ENCODE measurements at regions not wholly inside any gene's neighbourhood (a gene's known extent, or its start where the extent isn't known, plus 50 kb on each side); places are given as distances from the start of the nearest gene placed in this dataset.
A peak's percentile ranks its signal among the peaks of the same experiment; 100 is the strongest.

- intact Hi-C loops (cut with DNase I): no loop called here
- no peak overlapping the region for H3K27ac ChIP-seq (ENCODE audit: low read depth in 2 of 2, low read length in 2 of 2)
- no peaks in the 10 kb centered on the region for H3K9me3 ChIP-seq (ENCODE audit: control insufficient read depth in 2 of 3, insufficient read depth in 1 of 3, low read length in 3 of 3)
- H3K27me3 ChIP-seq (ENCODE audit: control insufficient read depth, insufficient read depth, low read length): no peaks in the 10 kb centered on the region
- no peaks in the 10 kb centered on the region for H3K4me1 ChIP-seq (ENCODE audit: control insufficient read depth in 2 of 3, insufficient read depth in 2 of 3, low read depth in 1 of 3, low read length in 3 of 3)
- no peak overlapping the region for H3K9ac ChIP-seq (ENCODE audit: low read length in 3 of 3)
- H3K36me3 ChIP-seq (ENCODE audit: control insufficient read depth in 2 of 3, insufficient read depth in 3 of 3, low read length in 3 of 3): no peaks in the 10 kb centered on the region
- no peak overlapping the region for H3K4me3 ChIP-seq (ENCODE audit: low read length in 3 of 3)
- FAIRE-seq (no peak), DNase-seq (no peak)
- TF ChIP-seq CTCF (IDR thresholded peaks at IDR 0.05; ENCODE audit: borderline replicate concordance, extremely low read depth, insufficient read depth): no peak
These were observed 139.1 kb downstream of the HDGFL1 start for GRCh38 chr6:22708469-22708868.

GRCh38 chr6:22709803-22710202 is 140.4 kb downstream of the HDGFL1 start:
- Histone ChIP-seq H3K4me1 (ENCODE audit: control insufficient read depth in 2 of 3, insufficient read depth in 2 of 3, low read depth in 1 of 3, low read length in 3 of 3) (no peaks in the 10 kb centered on the region), H3K9me3 (ENCODE audit: control insufficient read depth in 2 of 3, insufficient read depth in 1 of 3, low read length in 3 of 3) (no peaks in the 10 kb centered on the region), H3K4me3 (ENCODE audit: low read length in 3 of 3) (no peak overlapping the region), H3K9ac (ENCODE audit: low read length in 3 of 3) (no peak overlapping the region), H3K27me3 (ENCODE audit: control insufficient read depth, insufficient read depth, low read length) (no peaks in the 10 kb centered on the region), H3K27ac (ENCODE audit: low read depth in 2 of 2, low read length in 2 of 2) (no peak overlapping the region), H3K36me3 (ENCODE audit: control insufficient read depth in 2 of 3, insufficient read depth in 3 of 3, low read length in 3 of 3) (no peaks in the 10 kb centered on the region)
- TF ChIP-seq CTCF (IDR thresholded peaks at IDR 0.05; ENCODE audit: borderline replicate concordance, extremely low read depth, insufficient read depth): no peak
- DNase-seq (peak in 2 of 5 donors; percentile 39 to 54), FAIRE-seq (no peak)
- intact Hi-C loops (cut with DNase I): no loop called here

- peak in 1 of 5 donors; percentile 31 for DNase-seq
- intact Hi-C loops (cut with DNase I): no loop called here
- Histone ChIP-seq H3K9ac (ENCODE audit: low read length in 3 of 3) (no peak overlapping the region), H3K9me3 (ENCODE audit: control insufficient read depth in 2 of 3, insufficient read depth in 1 of 3, low read length in 3 of 3) (no peaks in the 10 kb centered on the region), H3K36me3 (ENCODE audit: control insufficient read depth in 2 of 3, insufficient read depth in 3 of 3, low read length in 3 of 3) (no peaks in the 10 kb centered on the region), H3K27me3 (ENCODE audit: control insufficient read depth, insufficient read depth, low read length) (no peaks in the 10 kb centered on the region), H3K27ac (ENCODE audit: low read depth in 2 of 2, low read length in 2 of 2) (no peak overlapping the region), H3K4me3 (ENCODE audit: low read length in 3 of 3) (no peak overlapping the region), H3K4me1 (ENCODE audit: control insufficient read depth in 2 of 3, insufficient read depth in 2 of 3, low read depth in 1 of 3, low read length in 3 of 3) (no peaks in the 10 kb centered on the region)
- no peak for TF ChIP-seq CTCF (IDR thresholded peaks at IDR 0.05; ENCODE audit: borderline replicate concordance, extremely low read depth, insufficient read depth)
- FAIRE-seq: no peak
These were observed 147.4 kb downstream of the HDGFL1 start for GRCh38 chr6:22716721-22717120.

- FAIRE-seq: no peak
- H3K9ac ChIP-seq (ENCODE audit: low read length in 3 of 3): no peak overlapping the region
These were observed 148.5 kb downstream of the HDGFL1 start for GRCh38 chr6:22717915-22718314.

More at GRCh38 chr6:22717915-22718314, 148.5 kb downstream of the HDGFL1 start:
- Histone ChIP-seq H3K4me1 (ENCODE audit: control insufficient read depth in 2 of 3, insufficient read depth in 2 of 3, low read depth in 1 of 3, low read length in 3 of 3) (no peaks in the 10 kb centered on the region), H3K27ac (ENCODE audit: low read depth in 2 of 2, low read length in 2 of 2) (no peak overlapping the region), H3K4me3 (ENCODE audit: low read length in 3 of 3) (no peak overlapping the region), H3K9me3 (ENCODE audit: control insufficient read depth in 2 of 3, insufficient read depth in 1 of 3, low read length in 3 of 3) (no peaks in the 10 kb centered on the region), H3K36me3 (ENCODE audit: control insufficient read depth in 2 of 3, insufficient read depth in 3 of 3, low read length in 3 of 3) (no peaks in the 10 kb centered on the region), H3K27me3 (ENCODE audit: control insufficient read depth, insufficient read depth, low read length) (no peaks in the 10 kb centered on the region)
- TF ChIP-seq CTCF (IDR thresholded peaks at IDR 0.05; ENCODE audit: borderline replicate concordance, extremely low read depth, insufficient read depth): no peak
- intact Hi-C loops (cut with DNase I): no loop called here
- DNase-seq: peak in 4 of 5 donors; percentile 57 to 77 (median 71)
